A673 (cell line): ENCODE measurements at regions not wholly inside any gene's neighbourhood (a gene's known extent, or its start where the extent isn't known, plus 50 kb on each side); places are given as distances from the start of the nearest gene placed in this dataset.

Experiments used
- CTCF ChIP-seq: fragments of 300-800, 200-600 bp; sonication (generic); conservative IDR thresholded peaks from 2 replicates; pipeline ENCODE4 v1.5.1; 2017; ENCODE audit warnings: low read depth, mild to moderate bottlenecking, antibody characterized with exemption, low read length, moderate library complexity, mixed read lengths
- EZH2 ChIP-seq: fragments of 200-600 bp; sonication (generic); IDR thresholded peaks from 2 replicates; pipeline ENCODE4 v1.6.1; 2017; ENCODE audit warnings: borderline replicate concordance, low read depth, mild to moderate bottlenecking, mixed read lengths, antibody characterized with exemption, low read length; ENCODE audit not compliant: poor library complexity, severe bottlenecking

DNA sequence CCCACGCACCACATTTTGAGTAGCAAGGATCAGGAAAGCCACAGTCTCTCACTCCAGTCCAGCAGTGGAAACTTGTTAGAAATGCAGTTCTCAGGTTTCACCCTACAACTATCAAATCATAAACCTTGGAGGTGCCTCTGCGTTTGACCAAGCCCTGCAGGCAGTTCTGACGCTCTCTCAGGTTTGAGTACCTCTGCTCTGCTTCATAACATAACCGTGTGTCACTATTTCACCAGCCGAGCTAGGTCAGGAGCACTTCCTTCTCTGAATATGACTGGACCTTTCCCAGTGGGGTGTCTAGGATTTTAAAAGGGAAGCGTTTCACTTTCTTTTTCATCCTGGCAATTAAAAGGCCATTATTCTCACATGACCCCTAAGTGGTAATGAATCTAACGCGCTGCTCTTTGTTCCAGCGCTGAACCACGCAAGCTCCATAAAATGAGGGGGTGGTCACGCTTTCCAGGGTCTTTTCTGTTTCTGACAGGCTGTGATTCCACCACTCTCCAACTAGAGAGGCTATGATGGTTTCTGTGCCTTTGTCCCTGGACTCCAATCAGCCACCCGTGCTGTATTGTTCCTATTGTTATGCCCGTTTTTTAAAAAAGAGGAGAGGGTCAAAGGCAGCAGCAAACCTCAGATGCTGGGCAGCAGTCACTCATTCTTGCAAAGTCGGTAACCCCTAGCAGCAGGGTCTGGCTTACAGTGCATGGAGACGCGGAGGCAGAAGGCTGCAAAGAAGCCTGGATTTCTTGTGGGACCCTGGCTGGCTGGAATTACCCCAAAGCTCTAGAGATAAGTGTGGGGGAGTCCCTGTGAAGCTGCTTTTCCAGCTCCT is 75.2 kb upstream of the CTNNA2 start:
- TF ChIP-seq CTCF (no peak), EZH2 (no peak)
